Head of caudate nucleus (tissue), 42 donors: ENCODE measurements at regions not wholly inside any gene's neighbourhood (a gene's known extent, or its start where the extent isn't known, plus 50 kb on each side); places are given as distances from the start of the nearest gene placed in this dataset.
"Not testable (repeated sequence)": the region's sequence is repeated elsewhere in the genome, so short reads cannot be mapped to it uniquely, and the experiment has no call there.

Source experiments
- DNase-seq, 42 donors: peaks; one replicate each; pipeline versions ENCODE4 v3.0.0 to v3.0.0-alpha.2; 2020 to 2021; ENCODE audit warnings: mixed read lengths in 7 of 42
- intact Hi-C: fragments of 100-400 bp; cut with DNase I; formaldehyde crosslinking; loops from one replicate; pipeline ENCODE4 v1.15.0; 2022

- DNase-seq: no peak
- intact Hi-C loops: no loop called here
Observed at GRCh38 chr3:103847081-103848062, 1412.6 kb downstream of the ZPLD1 start.

GRCh38 chr3:103851793-103852192 lies 1417.0 kb downstream of the ZPLD1 start:
- DNase-seq: no peak
- intact Hi-C loops: no loop called here

- intact Hi-C loops: no loop called here
- no peak for DNase-seq
Observed at GRCh38 chr3:103862415-103862814, 1427.6 kb downstream of the ZPLD1 start.

- DNase-seq: no peak
- intact Hi-C loops: no loop called here
Observed at GRCh38 chr3:103863381-103863780, 1428.6 kb downstream of the ZPLD1 start.

GRCh38 chr3:103866113-103866512 lies 1431.3 kb downstream of the ZPLD1 start:
- intact Hi-C loops: no loop called here

GRCh38 chr3:103873021-103873420 lies 1438.2 kb downstream of the ZPLD1 start:
- intact Hi-C loops: no loop called here
- no peak for DNase-seq

More at GRCh38 chr3:103866113-103866512, 1431.3 kb downstream of the ZPLD1 start:
- no peak for DNase-seq

GRCh38 chr3:103873897-103874545 lies 1439.2 kb downstream of the ZPLD1 start:
- intact Hi-C loops: no loop called here
- no peak for DNase-seq

- DNase-seq, intact Hi-C loops: not testable (repeated sequence)
Observed at GRCh38 chr3:103881809-103882208, 1447.0 kb downstream of the ZPLD1 start.

- no peak for DNase-seq
- intact Hi-C loops: no loop called here
Observed at GRCh38 chr3:103889675-103890074, 1454.9 kb downstream of the ZPLD1 start.

GRCh38 chr3:103894162-103894822 lies 1459.5 kb downstream of the ZPLD1 start:
- DNase-seq: no peak
- intact Hi-C loops: no loop called here

- no peak for DNase-seq
- intact Hi-C loops: no loop called here
Observed at GRCh38 chr3:103899328-103899727, 1464.5 kb downstream of the ZPLD1 start.

- DNase-seq: no peak
- intact Hi-C loops: no loop called here
Observed at GRCh38 chr3:103904991-103905390, 1461.7 kb upstream of the ALCAM start.

- intact Hi-C loops: no loop called here
- DNase-seq: no peak
Observed at GRCh38 chr3:103906304-103906703, 1460.4 kb upstream of the ALCAM start.

- intact Hi-C loops: no loop called here
- no peak for DNase-seq
Observed at GRCh38 chr3:103906808-103907207, 1459.9 kb upstream of the ALCAM start.

GRCh38 chr3:103907567-103907966 lies 1459.1 kb upstream of the ALCAM start:
- intact Hi-C loops: no loop called here
- no peak for DNase-seq

GRCh38 chr3:103909395-103909794 lies 1457.3 kb upstream of the ALCAM start:
- intact Hi-C loops: no loop called here
- no peak for DNase-seq

- no peak for DNase-seq
- intact Hi-C loops: no loop called here
Observed at GRCh38 chr3:103918336-103918735, 1448.4 kb upstream of the ALCAM start.

GRCh38 chr3:103919327-103919726 lies 1447.4 kb upstream of the ALCAM start:
- DNase-seq: no peak
- intact Hi-C loops: no loop called here

GRCh38 chr3:103923907-103924306 lies 1442.8 kb upstream of the ALCAM start:
- DNase-seq: no peak
- intact Hi-C loops: no loop called here

- no peak for DNase-seq
- intact Hi-C loops: no loop called here
Observed at GRCh38 chr3:103924544-103924943, 1442.2 kb upstream of the ALCAM start.
